ENCODE measurements at regions not wholly inside any gene's neighbourhood (a gene's known extent, or its start where the extent isn't known, plus 50 kb on each side); places are given as distances from the start of the nearest gene placed in this dataset.

GRCh38 chr2:225288986-225289385 lies 110.5 kb upstream of the NYAP2 start:
- Histone ChIP-seq H3K23me2 (ENCODE audit: insufficient read length, low read depth, low read length, poor library complexity, severe bottlenecking) (no peaks in the 10 kb centered on the region), H3K4me2 (ENCODE audit: insufficient read depth, insufficient read length, low read length) (no peak overlapping the region), H2BK12ac (ENCODE audit: insufficient read length, low read depth, low read length) (no peak overlapping the region), H4K20me1 (ENCODE audit: control insufficient read depth, insufficient read depth, insufficient read length) (no peaks in the 10 kb centered on the region), H2BK20ac (ENCODE audit: low read depth, low read length, poor library complexity, severe bottlenecking) (no peak overlapping the region), H2BK5ac (ENCODE audit: insufficient read length, low read length) (no peak overlapping the region), H3K4ac (ENCODE audit: low read depth, low read length) (no peak overlapping the region), H3K79me1 (ENCODE audit: insufficient read depth, low read depth, low read length, poor library complexity, severe bottlenecking) (no peaks in the 10 kb centered on the region), H2AFZ (ENCODE audit: low read length) (no peak overlapping the region), H4K5ac (ENCODE audit: insufficient read length, low read depth, low read length) (no peak overlapping the region), H2BK15ac (ENCODE audit: low read depth, low read length) (no peak overlapping the region), H3K9ac (ENCODE audit: extremely low read depth, insufficient read length, low read length) (no peak overlapping the region), H2AK5ac (ENCODE audit: insufficient read length, low read length) (no peak overlapping the region), H3K14ac (ENCODE audit: insufficient read depth, low read length) (no peak overlapping the region), H3K18ac (ENCODE audit: insufficient read length, low read depth, low read length) (no peak overlapping the region), H4K8ac (replicated peaks; ENCODE audit: insufficient read length, low read depth, low read length) (no peak overlapping the region), H3K9me3 (ENCODE audit: control insufficient read depth, low read depth, low read length) (no peaks in the 10 kb centered on the region), H2BK120ac (ENCODE audit: low read depth, low read length, poor library complexity, severe bottlenecking) (no peak overlapping the region), H3K79me2 (ENCODE audit: insufficient read depth, low read length) (no peaks in the 10 kb centered on the region), H3K27me3 (ENCODE audit: insufficient read depth, low read length) (no peaks in the 10 kb centered on the region), H3K23ac (ENCODE audit: insufficient read length, low read depth, low read length) (no peak overlapping the region), H4K91ac (ENCODE audit: insufficient read length, low read depth, low read length) (no peak overlapping the region), H3K27ac (ENCODE audit: insufficient read length, low read depth, low read length) (no peak overlapping the region), H3T11ph (ENCODE audit: low read length) (no peak overlapping the region), H3K56ac (ENCODE audit: insufficient read length, low read depth, low read length) (no peak overlapping the region), H3K4me1 (ENCODE audit: insufficient read depth, low read length) (no peaks in the 10 kb centered on the region)
- no peak for DNase-seq
- Mint-ChIP-seq H3K4me3 (no peak overlapping the region), H3K4me1 (no peaks in the 10 kb centered on the region), H3K27me3 (ENCODE audit: low read depth) (no peaks in the 10 kb centered on the region), H3K27ac (no peak overlapping the region), H3K9me3 (no peaks in the 10 kb centered on the region; a peak in 2 of 5 replicates), H3K36me3 (ENCODE audit: insufficient read depth in 1 of 3, low read depth in 3 of 3) (no peaks in the 10 kb centered on the region)
- no peak for TF ChIP-seq CTCF (conservative IDR thresholded peaks at IDR 0.05)
- no CpG with 5 or more reads among the region's 3 CpGs for WGBS (ENCODE audit: extremely low coverage, insufficient read length, low lambda C conversion rate)
